ENCODE measurements at regions not wholly inside any gene's neighbourhood (a gene's known extent, or its start where the extent isn't known, plus 50 kb on each side); places are given as distances from the start of the nearest gene placed in this dataset.
"Not testable (repeated sequence)": the region's sequence is repeated elsewhere in the genome, so short reads cannot be mapped to it uniquely, and the experiment has no call there.

GRCh38 chr2:106307860-106308259, 113.8 kb upstream of the UXS1 start:
- peaks cover 11% of the 10 kb centered on the region for H3K27me3 Mint-ChIP-seq
- H3K4me3 Mint-ChIP-seq = no peak overlapping the region
- CTCF ChIA-PET = no interaction called here
- no peak overlapping the region for H3K27ac Mint-ChIP-seq
- H3K9me3 Mint-ChIP-seq = no peaks in the 10 kb centered on the region
- H3K4me1 Mint-ChIP-seq = no peaks in the 10 kb centered on the region
- no peak for DNase-seq
- no peaks in the 10 kb centered on the region for H3K36me3 Mint-ChIP-seq

- no peak for DNase-seq
- Mint-ChIP-seq H3K4me3 (no peak overlapping the region), H3K27me3 (peaks cover 11% of the 10 kb centered on the region), H3K9me3 (no peaks in the 10 kb centered on the region), H3K4me1 (no peaks in the 10 kb centered on the region), H3K27ac (no peak overlapping the region), H3K36me3 (no peaks in the 10 kb centered on the region)
- CTCF ChIA-PET = no interaction called here
These were observed 112.3 kb upstream of the UXS1 start for GRCh38 chr2:106306387-106306786.

GRCh38 chr2:106304612-106305184, 110.6 kb upstream of the UXS1 start:
- Mint-ChIP-seq H3K36me3 (no peaks in the 10 kb centered on the region), H3K9me3 (no peaks in the 10 kb centered on the region), H3K27me3 (peaks cover 14% of the 10 kb centered on the region), H3K4me3 (no peak overlapping the region), H3K27ac (no peak overlapping the region), H3K4me1 (no peaks in the 10 kb centered on the region)
- CTCF ChIA-PET = no interaction called here
- no peak for DNase-seq

GRCh38 chr2:106299696-106300095, 105.6 kb upstream of the UXS1 start:
- Mint-ChIP-seq H3K36me3 (no peaks in the 10 kb centered on the region), H3K27ac (no peak overlapping the region), H3K9me3 (no peaks in the 10 kb centered on the region), H3K4me1 (peaks cover 6% of the 10 kb centered on the region), H3K27me3 (peaks cover 7% of the 10 kb centered on the region), H3K4me3 (no peak overlapping the region)
- CTCF ChIA-PET = no interaction called here
- DNase-seq = no peak

- no peak overlapping the region for H3K27ac Mint-ChIP-seq
- no peak overlapping the region for H3K4me3 Mint-ChIP-seq
- peaks cover 4% of the 10 kb centered on the region for H3K27me3 Mint-ChIP-seq
- peaks cover 6% of the 10 kb centered on the region for H3K4me1 Mint-ChIP-seq
- no peak for DNase-seq
- no peaks in the 10 kb centered on the region for H3K9me3 Mint-ChIP-seq
- no peaks in the 10 kb centered on the region for H3K36me3 Mint-ChIP-seq
- CTCF ChIA-PET = no interaction called here
These were observed 102.2 kb upstream of the UXS1 start for GRCh38 chr2:106296182-106296815.

GRCh38 chr2:106294182-106294581, 100.1 kb upstream of the UXS1 start:
- no peak for DNase-seq
- H3K4me1 Mint-ChIP-seq = peaks cover 2% of the 10 kb centered on the region
- CTCF ChIA-PET = interaction anchor here (1.3 kb wide), 1 partner anchor 288 kb away, joined by 3 read pairs; no protein-coding TSS in a partner anchor
- H3K4me3 Mint-ChIP-seq = no peak overlapping the region
- H3K36me3 Mint-ChIP-seq = no peaks in the 10 kb centered on the region
- no peaks in the 10 kb centered on the region for H3K9me3 Mint-ChIP-seq
- no peaks in the 10 kb centered on the region for H3K27me3 Mint-ChIP-seq
- H3K27ac Mint-ChIP-seq = no peak overlapping the region

GRCh38 chr2:106293271-106293783, 99.2 kb upstream of the UXS1 start:
- Mint-ChIP-seq H3K27me3 (no peaks in the 10 kb centered on the region), H3K9me3 (no peaks in the 10 kb centered on the region), H3K36me3 (no peaks in the 10 kb centered on the region), H3K4me3 (no peak overlapping the region), H3K4me1 (peaks cover 2% of the 10 kb centered on the region), H3K27ac (no peak overlapping the region)
- no peak for DNase-seq
- CTCF ChIA-PET = interaction anchor here (1.3 kb wide), 1 partner anchor 289 kb away, joined by 3 read pairs; no protein-coding TSS in a partner anchor

GRCh38 chr2:106292627-106293026, 98.5 kb upstream of the UXS1 start:
- Mint-ChIP-seq H3K27me3 (no peaks in the 10 kb centered on the region), H3K4me1 (peaks cover 2% of the 10 kb centered on the region), H3K9me3 (no peaks in the 10 kb centered on the region), H3K36me3 (no peaks in the 10 kb centered on the region), H3K27ac (no peak overlapping the region), H3K4me3 (no peak overlapping the region)
- CTCF ChIA-PET = no interaction called here
- no peak for DNase-seq

GRCh38 chr2:106288873-106289272, 94.8 kb upstream of the UXS1 start:
- Mint-ChIP-seq H3K4me1 (no peaks in the 10 kb centered on the region), H3K4me3 (no peak overlapping the region), H3K36me3 (no peaks in the 10 kb centered on the region), H3K27me3 (peaks cover 10% of the 10 kb centered on the region), H3K9me3 (no peaks in the 10 kb centered on the region), H3K27ac (no peak overlapping the region)
- no peak for DNase-seq
- CTCF ChIA-PET = no interaction called here

GRCh38 chr2:106285237-106285829, 91.2 kb upstream of the UXS1 start:
- Mint-ChIP-seq H3K4me1 (no peaks in the 10 kb centered on the region), H3K9me3 (no peaks in the 10 kb centered on the region), H3K27me3 (peaks cover 30% of the 10 kb centered on the region), H3K36me3 (no peaks in the 10 kb centered on the region), H3K4me3 (no peak overlapping the region), H3K27ac (no peak overlapping the region)
- CTCF ChIA-PET = no interaction called here
- no peak for DNase-seq

GRCh38 chr2:106284691-106285202, 90.6 kb upstream of the UXS1 start:
- no peak overlapping the region for H3K4me3 Mint-ChIP-seq

GRCh38 chr2:106284255-106284654, 90.2 kb upstream of the UXS1 start:
- Mint-ChIP-seq H3K4me3 (no peak overlapping the region), H3K27ac (no peak overlapping the region)
- DNase-seq = no peak

More at GRCh38 chr2:106284691-106285202, 90.6 kb upstream of the UXS1 start:
- H3K9me3 Mint-ChIP-seq = no peaks in the 10 kb centered on the region
- no peaks in the 10 kb centered on the region for H3K36me3 Mint-ChIP-seq
- no peak for DNase-seq
- CTCF ChIA-PET = no interaction called here
- no peak overlapping the region for H3K27ac Mint-ChIP-seq
- peaks cover 31% of the 10 kb centered on the region for H3K27me3 Mint-ChIP-seq
- no peaks in the 10 kb centered on the region for H3K4me1 Mint-ChIP-seq

GRCh38 chr2:106283228-106284152, 89.4 kb upstream of the UXS1 start:
- H3K4me1 Mint-ChIP-seq, DNase-seq, H3K36me3 Mint-ChIP-seq, H3K27ac Mint-ChIP-seq, CTCF ChIA-PET, H3K4me3 Mint-ChIP-seq, H3K9me3 Mint-ChIP-seq: not testable (repeated sequence)
- H3K27me3 Mint-ChIP-seq = peaks cover 42% of the 10 kb centered on the region

More at GRCh38 chr2:106284255-106284654, 90.2 kb upstream of the UXS1 start:
- Mint-ChIP-seq H3K4me1 (no peaks in the 10 kb centered on the region), H3K27me3 (peaks cover 34% of the 10 kb centered on the region), H3K36me3 (no peaks in the 10 kb centered on the region), H3K9me3 (no peaks in the 10 kb centered on the region)
- CTCF ChIA-PET = no interaction called here
